ENCODE measurements at regions not wholly inside any gene's neighbourhood (a gene's known extent, or its start where the extent isn't known, plus 50 kb on each side); places are given as distances from the start of the nearest gene placed in this dataset.
"Not testable (repeated sequence)": the region's sequence is repeated elsewhere in the genome, so short reads cannot be mapped to it uniquely, and the experiment has no call there.

DNA sequence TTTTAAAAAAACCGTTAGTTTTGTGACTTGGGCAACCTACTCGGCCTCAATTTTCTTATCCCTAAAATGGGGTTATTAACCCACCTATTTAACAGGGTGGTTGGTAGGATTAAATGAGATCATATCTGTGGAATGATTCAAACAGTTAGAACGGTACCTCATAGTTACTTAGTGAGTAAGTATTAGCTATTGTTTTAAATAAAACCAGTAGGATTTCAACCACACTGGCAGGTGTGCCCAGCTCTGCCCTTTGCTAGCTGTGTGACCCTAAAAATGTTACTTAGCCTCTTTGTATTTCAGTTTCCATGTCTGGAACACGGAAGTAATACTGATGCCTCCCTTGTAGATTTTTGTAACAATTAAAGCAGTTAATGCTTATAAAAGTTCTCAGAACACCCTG lies 225.8 kb upstream of the SPRY1 start:
- no peaks in the 10 kb centered on the region for H3K9me3 ChIP-seq (ENCODE audit: insufficient read depth, low read length, severe bottlenecking)
- H3K79me2 ChIP-seq (ENCODE audit: insufficient read depth, low read length) = no peaks in the 10 kb centered on the region
- H3K27ac ChIP-seq (ENCODE audit: low read length) = no peak overlapping the region
- H3K4me1 ChIP-seq (ENCODE audit: insufficient read depth, low read length) = no peaks in the 10 kb centered on the region
- no peak overlapping the region for H3K4me3 ChIP-seq (ENCODE audit: low read depth in 1 of 2, low read length in 2 of 2)
- H3K27me3 ChIP-seq (ENCODE audit: insufficient read depth, low read length, poor library complexity) = no peaks in the 10 kb centered on the region
- TF ChIP-seq, protein P1, sequence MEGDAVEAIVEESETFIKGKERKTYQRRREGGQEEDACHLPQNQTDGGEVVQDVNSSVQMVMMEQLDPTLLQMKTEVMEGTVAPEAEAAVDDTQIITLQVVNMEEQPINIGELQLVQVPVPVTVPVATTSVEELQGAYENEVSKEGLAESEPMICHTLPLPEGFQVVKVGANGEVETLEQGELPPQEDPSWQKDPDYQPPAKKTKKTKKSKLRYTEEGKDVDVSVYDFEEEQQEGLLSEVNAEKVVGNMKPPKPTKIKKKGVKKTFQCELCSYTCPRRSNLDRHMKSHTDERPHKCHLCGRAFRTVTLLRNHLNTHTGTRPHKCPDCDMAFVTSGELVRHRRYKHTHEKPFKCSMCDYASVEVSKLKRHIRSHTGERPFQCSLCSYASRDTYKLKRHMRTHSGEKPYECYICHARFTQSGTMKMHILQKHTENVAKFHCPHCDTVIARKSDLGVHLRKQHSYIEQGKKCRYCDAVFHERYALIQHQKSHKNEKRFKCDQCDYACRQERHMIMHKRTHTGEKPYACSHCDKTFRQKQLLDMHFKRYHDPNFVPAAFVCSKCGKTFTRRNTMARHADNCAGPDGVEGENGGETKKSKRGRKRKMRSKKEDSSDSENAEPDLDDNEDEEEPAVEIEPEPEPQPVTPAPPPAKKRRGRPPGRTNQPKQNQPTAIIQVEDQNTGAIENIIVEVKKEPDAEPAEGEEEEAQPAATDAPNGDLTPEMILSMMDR (IDR thresholded peaks at IDR 0.05; ENCODE audit: borderline replicate concordance, extremely low read depth, low read length, poor library complexity, severe bottlenecking) = no peak
- TF ChIP-seq EZH2 (IDR thresholded peaks at IDR 0.05; ENCODE audit: borderline replicate concordance, low read depth, low read length, severe bottlenecking) = no peak
- no peaks in the 10 kb centered on the region for H4K20me1 ChIP-seq (ENCODE audit: insufficient read depth, low read length)
- no peak overlapping the region for H3K9ac ChIP-seq (ENCODE audit: low read depth, low read length)
- H3K36me3 ChIP-seq (ENCODE audit: insufficient read depth, low read length) = no peaks in the 10 kb centered on the region
- H3K4me2 ChIP-seq (ENCODE audit: insufficient read depth, low read length) = no peak overlapping the region
- H2AFZ ChIP-seq (ENCODE audit: low read depth, low read length) = no peak overlapping the region
- DNase-seq (no peak), ATAC-seq (ENCODE audit: insufficient read depth, low read depth) (no peak)

DNA sequence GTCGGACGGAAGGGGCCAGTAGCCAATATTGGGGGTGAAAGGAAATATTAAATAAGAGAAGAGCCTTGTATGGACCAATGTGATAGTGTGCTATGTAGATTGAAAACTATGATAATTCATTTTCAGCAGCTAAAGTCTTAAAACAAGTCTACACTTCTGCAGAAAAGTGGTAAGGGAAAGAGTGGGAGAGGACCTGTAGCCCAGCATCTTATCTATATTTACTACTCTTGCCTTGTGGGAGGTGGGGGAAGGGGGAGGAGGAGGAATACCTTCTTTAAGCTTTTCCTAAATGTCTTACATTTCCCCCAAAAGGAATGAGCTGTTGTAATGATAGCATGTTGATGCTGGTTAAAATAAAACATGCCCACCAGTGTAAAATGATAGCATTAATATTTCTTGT lies 220.0 kb upstream of the SPRY1 start:
- Histone ChIP-seq H2AFZ (ENCODE audit: low read depth, low read length) (no peak overlapping the region), H3K79me2 (ENCODE audit: insufficient read depth, low read length) (no peaks in the 10 kb centered on the region), H3K27me3 (ENCODE audit: insufficient read depth, low read length, poor library complexity) (no peaks in the 10 kb centered on the region), H3K4me3 (ENCODE audit: low read depth in 1 of 2, low read length in 2 of 2) (no peak overlapping the region), H3K4me2 (ENCODE audit: insufficient read depth, low read length) (no peak overlapping the region), H4K20me1 (ENCODE audit: insufficient read depth, low read length) (no peaks in the 10 kb centered on the region), H3K9ac (ENCODE audit: low read depth, low read length) (no peak overlapping the region), H3K36me3 (ENCODE audit: insufficient read depth, low read length) (no peaks in the 10 kb centered on the region), H3K27ac (ENCODE audit: low read length) (no peak overlapping the region), H3K4me1 (ENCODE audit: insufficient read depth, low read length) (no peaks in the 10 kb centered on the region), H3K9me3 (ENCODE audit: insufficient read depth, low read length, severe bottlenecking) (no peaks in the 10 kb centered on the region)
- DNase-seq (no peak), ATAC-seq (ENCODE audit: insufficient read depth, low read depth) (no peak)
- TF ChIP-seq, protein P1 (IDR thresholded peaks at IDR 0.05; ENCODE audit: borderline replicate concordance, extremely low read depth, low read length, poor library complexity, severe bottlenecking) = no peak
- TF ChIP-seq EZH2 (IDR thresholded peaks at IDR 0.05; ENCODE audit: borderline replicate concordance, low read depth, low read length, severe bottlenecking) = no peak

DNA sequence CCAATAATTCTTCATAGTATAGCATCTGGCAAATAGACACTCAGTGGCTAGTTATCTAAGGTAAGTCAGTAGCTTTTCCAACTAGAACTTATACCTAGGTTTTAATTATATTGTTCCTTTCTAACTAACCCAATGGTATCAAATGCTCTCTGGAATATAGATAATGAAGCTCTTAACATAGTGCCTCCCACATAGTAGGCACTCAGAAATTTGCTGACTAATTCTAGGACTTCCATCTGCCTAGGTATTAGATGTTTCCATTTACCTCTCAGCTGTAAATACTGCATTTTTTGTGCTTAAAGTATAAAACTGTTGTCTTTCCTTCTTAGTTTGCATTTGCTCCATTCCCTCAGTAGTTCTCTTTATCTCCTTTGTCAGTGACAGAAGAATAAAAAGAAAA lies 214.3 kb upstream of the SPRY1 start:
- DNase-seq = no peak
- H2AFZ ChIP-seq (ENCODE audit: low read depth, low read length) = no peak overlapping the region
- TF ChIP-seq, protein P1 (IDR thresholded peaks at IDR 0.05; ENCODE audit: borderline replicate concordance, extremely low read depth, low read length, poor library complexity, severe bottlenecking) = no peak
- TF ChIP-seq EZH2 (IDR thresholded peaks at IDR 0.05; ENCODE audit: borderline replicate concordance, low read depth, low read length, severe bottlenecking) = no peak

DNA sequence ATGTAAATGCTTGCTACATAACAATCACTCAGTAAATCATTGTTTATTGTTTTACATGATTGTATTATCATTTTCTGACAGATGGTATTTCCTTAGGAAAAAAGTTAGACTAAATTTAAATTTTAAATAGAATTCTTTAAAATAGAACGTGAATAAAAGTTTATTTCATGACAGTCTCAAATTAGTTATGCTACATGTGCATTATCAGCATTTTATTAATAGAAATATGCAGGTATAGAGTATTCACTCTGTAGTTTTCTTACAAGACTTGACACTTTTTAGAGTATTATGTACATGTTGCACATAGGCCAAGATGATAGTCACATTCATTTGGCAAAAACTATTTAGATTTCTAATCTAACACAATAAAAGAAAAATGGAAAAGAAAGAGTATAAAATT lies 213.3 kb upstream of the SPRY1 start:
- no peaks in the 10 kb centered on the region for H4K20me1 ChIP-seq (ENCODE audit: insufficient read depth, low read length)
- no peaks in the 10 kb centered on the region for H3K79me2 ChIP-seq (ENCODE audit: insufficient read depth, low read length)
- ATAC-seq (ENCODE audit: insufficient read depth, low read depth) (no peak), DNase-seq (no peak)
- H2AFZ ChIP-seq (ENCODE audit: low read depth, low read length) = no peak overlapping the region
- TF ChIP-seq EZH2 (IDR thresholded peaks at IDR 0.05; ENCODE audit: borderline replicate concordance, low read depth, low read length, severe bottlenecking) = no peak
- H3K4me2 ChIP-seq (ENCODE audit: insufficient read depth, low read length) = no peak overlapping the region
- no peaks in the 10 kb centered on the region for H3K27me3 ChIP-seq (ENCODE audit: insufficient read depth, low read length, poor library complexity)
- no peaks in the 10 kb centered on the region for H3K36me3 ChIP-seq (ENCODE audit: insufficient read depth, low read length)
- H3K9me3 ChIP-seq (ENCODE audit: insufficient read depth, low read length, severe bottlenecking) = no peaks in the 10 kb centered on the region
- no peak overlapping the region for H3K27ac ChIP-seq (ENCODE audit: low read length)
- no peaks in the 10 kb centered on the region for H3K4me1 ChIP-seq (ENCODE audit: insufficient read depth, low read length)
- H3K4me3 ChIP-seq (ENCODE audit: low read depth in 1 of 2, low read length in 2 of 2) = no peak overlapping the region
- H3K9ac ChIP-seq (ENCODE audit: low read depth, low read length) = no peak overlapping the region

More for the DNA sequence above, 214.3 kb upstream of the SPRY1 start:
- Histone ChIP-seq H3K9me3 (ENCODE audit: insufficient read depth, low read length, severe bottlenecking) (no peaks in the 10 kb centered on the region), H3K4me3 (ENCODE audit: low read depth in 1 of 2, low read length in 2 of 2) (no peak overlapping the region), H3K4me1 (ENCODE audit: insufficient read depth, low read length) (no peaks in the 10 kb centered on the region), H3K4me2 (ENCODE audit: insufficient read depth, low read length) (no peak overlapping the region), H3K9ac (ENCODE audit: low read depth, low read length) (no peak overlapping the region), H3K27ac (ENCODE audit: low read length) (no peak overlapping the region), H3K27me3 (ENCODE audit: insufficient read depth, low read length, poor library complexity) (no peaks in the 10 kb centered on the region), H3K36me3 (ENCODE audit: insufficient read depth, low read length) (no peaks in the 10 kb centered on the region), H4K20me1 (ENCODE audit: insufficient read depth, low read length) (no peaks in the 10 kb centered on the region), H3K79me2 (ENCODE audit: insufficient read depth, low read length) (no peaks in the 10 kb centered on the region)
- no peak for ATAC-seq (ENCODE audit: insufficient read depth, low read depth)

DNA sequence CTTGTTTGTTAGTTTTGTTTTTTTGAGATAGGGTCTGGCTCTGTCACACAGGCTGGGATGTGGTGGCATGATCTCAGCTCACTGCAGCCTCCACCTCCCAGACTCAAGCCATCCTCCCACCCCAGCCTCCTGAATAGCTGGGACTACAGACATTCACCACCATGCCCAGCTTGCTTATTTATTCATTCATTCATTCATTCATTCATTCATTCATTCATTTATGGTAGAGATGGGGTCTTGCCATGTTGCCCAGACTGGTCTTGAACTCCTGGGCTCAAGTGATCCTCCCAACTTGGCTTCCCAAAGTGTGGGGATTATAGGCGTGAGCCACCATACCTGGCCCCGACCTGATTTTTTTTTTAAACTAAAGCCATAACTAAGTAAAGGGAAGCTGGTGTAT lies 212.8 kb upstream of the SPRY1 start:
- not testable (repeated sequence) for H3K27ac ChIP-seq (ENCODE audit: low read length); H3K4me2 ChIP-seq (ENCODE audit: insufficient read depth, low read length); H2AFZ ChIP-seq (ENCODE audit: low read depth, low read length); H3K79me2 ChIP-seq (ENCODE audit: insufficient read depth, low read length); H3K4me1 ChIP-seq (ENCODE audit: insufficient read depth, low read length); H3K4me3 ChIP-seq (ENCODE audit: low read depth in 1 of 2, low read length in 2 of 2); H3K9me3 ChIP-seq (ENCODE audit: insufficient read depth, low read length, severe bottlenecking); ATAC-seq (ENCODE audit: insufficient read depth, low read depth); H3K27me3 ChIP-seq (ENCODE audit: insufficient read depth, low read length, poor library complexity); H3K36me3 ChIP-seq (ENCODE audit: insufficient read depth, low read length); H4K20me1 ChIP-seq (ENCODE audit: insufficient read depth, low read length); H3K9ac ChIP-seq (ENCODE audit: low read depth, low read length); DNase-seq
